LNCaP clone FGC (cell line): ENCODE measurements at regions not wholly inside any gene's neighbourhood (a gene's known extent, or its start where the extent isn't known, plus 50 kb on each side); places are given as distances from the start of the nearest gene placed in this dataset.

Source experiments
- DNase-seq: peaks from one replicate; pipeline ENCODE4 v3.0.0-alpha.2; 2011; ENCODE audit warnings: low read depth
- H3K4me3 ChIP-seq: 2 replicates; pipeline ENCODE4 v1.5.1; 2011; ENCODE audit warnings: mild to moderate bottlenecking, low read depth, low read length, control low read depth
- CTCF ChIP-seq: IDR thresholded peaks from 2 replicates; pipeline ENCODE4 v1.5.1; 2012; ENCODE audit warnings: mild to moderate bottlenecking; ENCODE audit not compliant: control insufficient read depth, insufficient read depth; ENCODE audit errors: extremely low read depth

GRCh38 chr21:23067672-23068071 lies 2069.5 kb downstream of the NCAM2 start:
- H3K4me3 ChIP-seq = no peak overlapping the region

GRCh38 chr21:23083242-23083641 lies 2085.0 kb downstream of the NCAM2 start:
- no peak for TF ChIP-seq CTCF
- no peak for DNase-seq
- no peak overlapping the region for H3K4me3 ChIP-seq

More at GRCh38 chr21:23067672-23068071, 2069.5 kb downstream of the NCAM2 start:
- no peak for DNase-seq
- TF ChIP-seq CTCF = no peak

- no peak for TF ChIP-seq CTCF
- H3K4me3 ChIP-seq = no peak overlapping the region
- DNase-seq = no peak
Measured at GRCh38 chr21:23093259-23093658, 2095.1 kb downstream of the NCAM2 start.

- no peak overlapping the region for H3K4me3 ChIP-seq
- no peak for TF ChIP-seq CTCF
- no peak for DNase-seq
Measured at GRCh38 chr21:23099185-23099584, 2101.0 kb downstream of the NCAM2 start.

- no peak for TF ChIP-seq CTCF
- DNase-seq = no peak
- H3K4me3 ChIP-seq = no peak overlapping the region
Measured at GRCh38 chr21:23101111-23101510, 2102.9 kb downstream of the NCAM2 start.

GRCh38 chr21:23108533-23108932 lies 2110.3 kb downstream of the NCAM2 start:
- TF ChIP-seq CTCF = no peak

GRCh38 chr21:23111070-23111600 lies 2112.9 kb downstream of the NCAM2 start:
- no peak for DNase-seq
- no peak for TF ChIP-seq CTCF
- H3K4me3 ChIP-seq = no peak overlapping the region

More at GRCh38 chr21:23108533-23108932, 2110.3 kb downstream of the NCAM2 start:
- DNase-seq = no peak
- H3K4me3 ChIP-seq = no peak overlapping the region
